HG02759 (cell line): ENCODE measurements at regions not wholly inside any gene's neighbourhood (a gene's known extent, or its start where the extent isn't known, plus 50 kb on each side); places are given as distances from the start of the nearest gene placed in this dataset.

ENCODE experiments used
- ATAC-seq: cut with Tn5 transposase; IDR thresholded peaks from one replicate; pipeline ENCODE4 v1.9.1; 2021; ENCODE audit warnings: mild to moderate bottlenecking, moderate library complexity; ENCODE audit not compliant: unreplicated experiment

GRCh38 chr5:35282810-35283209, 52.5 kb upstream of the PRLR start:
- no peak for ATAC-seq

DNA sequence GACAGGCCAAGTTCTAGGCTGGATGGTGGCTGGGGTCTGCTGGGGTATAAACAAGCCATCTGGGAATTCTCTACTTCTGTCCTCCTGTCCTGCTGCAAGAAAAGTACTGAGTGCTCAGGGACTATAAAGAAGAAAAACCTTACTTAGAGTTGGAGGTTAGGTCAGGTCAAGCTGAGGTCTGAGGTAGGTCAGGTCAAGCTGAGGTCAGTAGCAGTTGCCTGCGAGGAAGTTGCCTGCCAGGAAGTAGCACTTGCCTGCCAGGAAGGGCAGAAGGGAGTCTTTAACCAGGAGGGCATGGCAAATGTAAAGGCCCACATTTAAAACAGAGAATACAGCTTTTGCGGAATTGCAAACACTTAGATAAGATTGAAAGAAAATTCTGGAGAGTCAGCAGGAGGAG, 51.3 kb upstream of the PRLR start:
- ATAC-seq = peak; percentile 59
